ENCODE measurements at regions not wholly inside any gene's neighbourhood (a gene's known extent, or its start where the extent isn't known, plus 50 kb on each side); places are given as distances from the start of the nearest gene placed in this dataset.

DNA sequence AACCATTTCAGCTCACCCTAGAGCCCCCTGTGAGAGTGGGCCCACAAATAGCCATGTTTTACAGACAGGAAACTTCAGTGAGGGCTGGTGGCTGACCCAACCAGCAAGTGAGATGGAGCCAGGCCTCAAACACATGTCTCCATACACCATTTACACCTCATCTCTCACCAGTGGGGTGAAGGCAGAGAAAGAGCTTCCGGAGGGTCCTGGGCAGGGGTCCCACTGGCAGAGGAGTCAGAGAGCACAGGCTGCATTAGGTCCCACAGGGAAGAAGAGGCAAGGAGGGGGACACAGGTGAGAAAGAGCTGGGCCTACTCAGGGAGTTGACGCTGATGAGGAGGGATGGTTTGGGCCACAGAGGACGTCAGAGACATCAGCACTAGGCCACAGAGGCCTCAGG lies 172.6 kb downstream of the VEGFA start:
- TF ChIP-seq POLR2AphosphoS5 (IDR thresholded peaks at IDR 0.05): no peak
- TF ChIP-seq POLR2A (IDR thresholded peaks at IDR 0.05): no peak
- TF ChIP-seq EP300 (IDR thresholded peaks at IDR 0.05): no peak
